RWPE1 (cell line): ENCODE measurements at regions not wholly inside any gene's neighbourhood (a gene's known extent, or its start where the extent isn't known, plus 50 kb on each side); places are given as distances from the start of the nearest gene placed in this dataset.

Source experiments
- CTCF ChIA-PET: fragments of 350-600 bp; sonication (Branson Sonifier 250); formaldehyde crosslinking; extraction: SDS; loops from one replicate; lab custom pipeline; 2021; lab: Yijun Ruan, JAX
- POLR2A ChIA-PET: fragments of 400-600 bp; formaldehyde crosslinking; extraction: SDS; loops from one replicate; lab custom pipeline; 2020; ENCODE audit warnings: antibody characterized with exemption; ENCODE audit not compliant: low non-redundant PET; lab: Yijun Ruan, JAX
- DNase-seq: peaks from one replicate; pipeline ENCODE4 v3.0.0; 2012; ENCODE audit warnings: low spot score
- H3K27ac ChIP-seq: fragments of 450-650 bp; 2 replicates; pipeline ENCODE4 v1.5.1; 2017
- TF ChIP-seq, protein P1 (sequence below): fragments of 450-650 bp; conservative IDR thresholded peaks from 2 replicates; pipeline ENCODE4 v1.5.1; 2017; ENCODE audit warnings: low read depth, mild to moderate bottlenecking

- DNase-seq = no peak
- TF ChIP-seq, protein P1, sequence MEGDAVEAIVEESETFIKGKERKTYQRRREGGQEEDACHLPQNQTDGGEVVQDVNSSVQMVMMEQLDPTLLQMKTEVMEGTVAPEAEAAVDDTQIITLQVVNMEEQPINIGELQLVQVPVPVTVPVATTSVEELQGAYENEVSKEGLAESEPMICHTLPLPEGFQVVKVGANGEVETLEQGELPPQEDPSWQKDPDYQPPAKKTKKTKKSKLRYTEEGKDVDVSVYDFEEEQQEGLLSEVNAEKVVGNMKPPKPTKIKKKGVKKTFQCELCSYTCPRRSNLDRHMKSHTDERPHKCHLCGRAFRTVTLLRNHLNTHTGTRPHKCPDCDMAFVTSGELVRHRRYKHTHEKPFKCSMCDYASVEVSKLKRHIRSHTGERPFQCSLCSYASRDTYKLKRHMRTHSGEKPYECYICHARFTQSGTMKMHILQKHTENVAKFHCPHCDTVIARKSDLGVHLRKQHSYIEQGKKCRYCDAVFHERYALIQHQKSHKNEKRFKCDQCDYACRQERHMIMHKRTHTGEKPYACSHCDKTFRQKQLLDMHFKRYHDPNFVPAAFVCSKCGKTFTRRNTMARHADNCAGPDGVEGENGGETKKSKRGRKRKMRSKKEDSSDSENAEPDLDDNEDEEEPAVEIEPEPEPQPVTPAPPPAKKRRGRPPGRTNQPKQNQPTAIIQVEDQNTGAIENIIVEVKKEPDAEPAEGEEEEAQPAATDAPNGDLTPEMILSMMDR = no peak
- no peak overlapping the region for H3K27ac ChIP-seq
- POLR2A ChIA-PET = no interaction called here
- CTCF ChIA-PET = no interaction called here
Observed at GRCh38 chr6:71236926-71237434, 51.6 kb upstream of the OGFRL1 start.

GRCh38 chr6:71238351-71238750 lies 50.3 kb upstream of the OGFRL1 start:
- no peak for DNase-seq
- no peak overlapping the region for H3K27ac ChIP-seq
- TF ChIP-seq, protein P1 = no peak
- CTCF ChIA-PET = interaction anchor here (0.5 kb wide), 1 partner anchor 19 kb away, joined by 3 read pairs; no protein-coding TSS in a partner anchor
- POLR2A ChIA-PET = no interaction called here
